Endothelial cell of umbilical vein (primary cell): ENCODE measurements at regions not wholly inside any gene's neighbourhood (a gene's known extent, or its start where the extent isn't known, plus 50 kb on each side); places are given as distances from the start of the nearest gene placed in this dataset.
A peak's percentile ranks its signal among the peaks of the same experiment; 100 is the strongest.

Source experiments
- BruUV-seq: library from RNA; stranded (reverse); fragments of 400-500 nt; replicated peaks from 2 replicates; lab custom pipeline; 2021; lab: Mats Ljungman, UMichigan
- CTCF ChIA-PET: fragments of 300-600, 350-600 bp; sonication (Branson Sonifier 250); formaldehyde crosslinking; loops from one replicate; lab custom pipeline; 2021; ENCODE audit warnings: antibody characterized with exemption, inconsistent platforms; lab: Charles Lee
- POLR2A ChIA-PET: fragments of 300-600, 350-600 bp; sonication (Branson Sonifier 250); formaldehyde crosslinking; loops from one replicate; lab custom pipeline; 2021; ENCODE audit warnings: antibody characterized with exemption, inconsistent platforms; lab: Charles Lee
- DNase-seq: peaks from one replicate; pipeline ENCODE4 v3.0.0-alpha.2; 2011; ENCODE audit warnings: low read depth, low spot score
- FAIRE-seq: peaks from 2 replicates; lab custom pipeline; 2011; peaks lifted over from hg19 to GRCh38; lab: Jason Lieb, UNC
- H2AFZ ChIP-seq: 2 replicates; pipeline ENCODE4 v1.6.0; 2012; ENCODE audit warnings: low read depth, low read length, control low read depth, inconsistent platforms
- H3K27ac ChIP-seq: 2 replicates; pipeline ENCODE4 v1.5.1; 2011; ENCODE audit warnings: low read depth, mild to moderate bottlenecking, control low read depth, low read length, moderate library complexity; ENCODE audit not compliant: insufficient read depth
- H3K27me3 ChIP-seq, 2 experiments: 2 replicates each; pipeline versions ENCODE4 v1.6.0 to v1.6.1; 2011; ENCODE audit warnings: low read length in 2 of 2, mixed read lengths in 1 of 2; ENCODE audit not compliant: control insufficient read depth in 2 of 2, insufficient read depth in 2 of 2
- H3K36me3 ChIP-seq, 2 experiments: 2 replicates in 1 of 2; 3 replicates in 1 of 2; pipeline ENCODE4 v1.5.1; 2011; ENCODE audit warnings: low read length in 2 of 2, mild to moderate bottlenecking in 1 of 2, moderate library complexity in 1 of 2; ENCODE audit not compliant: control insufficient read depth in 2 of 2, insufficient read depth in 2 of 2; ENCODE audit errors: extremely low read depth in 1 of 2
- H3K4me1 ChIP-seq: 3 replicates; pipeline ENCODE4 v1.5.1; 2011; ENCODE audit warnings: mild to moderate bottlenecking, low read length; ENCODE audit not compliant: control insufficient read depth, insufficient read depth; ENCODE audit errors: extremely low read depth
- H3K4me2 ChIP-seq: 2 replicates; pipeline ENCODE4 v1.6.1; 2011; ENCODE audit warnings: low read length, control low read depth, mixed read lengths; ENCODE audit not compliant: insufficient read depth
- H3K4me3 ChIP-seq, 3 experiments: fragments of 200-600 bp in 1 of 3; sonication (generic), shearing (Covaris generic) in 1 of 3; replicated peaks in 1 of 3; 2 replicates each; pipeline ENCODE4 v1.5.1; 2011 to 2016; ENCODE audit warnings: control low read depth in 3 of 3, low read length in 3 of 3, mild to moderate bottlenecking in 2 of 3, inconsistent platforms in 1 of 3, low read depth in 1 of 3, moderate library complexity in 1 of 3; ENCODE audit not compliant: insufficient read depth in 1 of 3
- H3K79me2 ChIP-seq: 2 replicates; pipeline ENCODE4 v1.6.0; 2012; ENCODE audit warnings: low read length, inconsistent platforms; ENCODE audit not compliant: control insufficient read depth, insufficient read depth
- H3K9ac ChIP-seq: replicated peaks from 2 replicates; pipeline ENCODE3; 2011; ENCODE audit warnings: low read length, control low read depth; ENCODE audit not compliant: insufficient read depth; ENCODE audit errors: extremely low read depth
- H3K9me1 ChIP-seq: replicated peaks from 3 replicates; pipeline ENCODE4 v1.6.0; 2011; ENCODE audit warnings: mild to moderate bottlenecking, low read length; ENCODE audit not compliant: control insufficient read depth, insufficient read depth; ENCODE audit errors: extremely low read depth
- H3K9me3 ChIP-seq: replicated peaks from 2 replicates; pipeline ENCODE4 v1.5.1; 2012; ENCODE audit warnings: low read length, inconsistent platforms; ENCODE audit not compliant: control insufficient read depth, insufficient read depth
- H4K20me1 ChIP-seq: replicated peaks from 2 replicates; pipeline ENCODE3; 2011; ENCODE audit warnings: mild to moderate bottlenecking, low read length; ENCODE audit not compliant: control insufficient read depth, insufficient read depth; ENCODE audit errors: extremely low read depth
- CTCF ChIP-seq, 2 donors: IDR thresholded peaks; 1 replicate in 1 of 2; 2 replicates in 1 of 2; pipeline ENCODE4 v1.5.1; 2011; ENCODE audit warnings: low read length in 2 of 2, mild to moderate bottlenecking in 2 of 2, moderate library complexity in 2 of 2, control low read depth in 1 of 2, inconsistent platforms in 1 of 2, low read depth in 1 of 2; ENCODE audit not compliant: insufficient read depth in 1 of 2; ENCODE audit errors: extremely low read depth in 1 of 2
- EZH2 ChIP-seq: IDR thresholded peaks from 2 replicates; pipeline ENCODE4 v1.6.1; 2012; ENCODE audit warnings: borderline replicate concordance, low read depth, mild to moderate bottlenecking, moderate library complexity, low read length, inconsistent platforms; ENCODE audit not compliant: severe bottlenecking
- dilution Hi-C: fragments of 300-500 bp; cut with MboI; formaldehyde crosslinking; loops from one replicate; pipeline ENCODE4 v1.15.0; 2019; ENCODE audit warnings: low sequenced_read_pairs; ENCODE audit not compliant: extremely low pct_ligation_motif_present
- intact Hi-C: fragments of 100-400 bp; cut with micrococcal nuclease; formaldehyde crosslinking; loops from one replicate; pipeline ENCODE4 v1.10.0; 2022

- Histone ChIP-seq H3K27ac (no peak overlapping the region), H3K9ac (no peak overlapping the region), H3K9me1 (no peaks in the 10 kb centered on the region), H4K20me1 (no peaks in the 10 kb centered on the region), H2AFZ (no peak overlapping the region), H3K4me2 (no peak overlapping the region), H3K27me3 (no peaks in the 10 kb centered on the region), H3K36me3 (no peaks in the 10 kb centered on the region), H3K79me2 (no peaks in the 10 kb centered on the region), H3K4me1 (no peaks in the 10 kb centered on the region), H3K9me3 (no peaks in the 10 kb centered on the region), H3K4me3 (no peak overlapping the region)
- CTCF ChIA-PET, result no interaction called here
- no peak for TF ChIP-seq CTCF (IDR thresholded peaks at IDR 0.05; ENCODE audit: extremely low read depth in 1 of 2, insufficient read depth in 1 of 2, low read depth in 1 of 2, low read length in 2 of 2)
- no peak for DNase-seq
- intact Hi-C loops, result no loop called here
- dilution Hi-C loops, result no loop called here
- POLR2A ChIA-PET, result no interaction called here
- FAIRE-seq, result no peak
- no TSS peak for BruUV-seq
Observed at GRCh38 chr2:238777369-238778067, 70.4 kb upstream of the TWIST2 start.

DNA sequence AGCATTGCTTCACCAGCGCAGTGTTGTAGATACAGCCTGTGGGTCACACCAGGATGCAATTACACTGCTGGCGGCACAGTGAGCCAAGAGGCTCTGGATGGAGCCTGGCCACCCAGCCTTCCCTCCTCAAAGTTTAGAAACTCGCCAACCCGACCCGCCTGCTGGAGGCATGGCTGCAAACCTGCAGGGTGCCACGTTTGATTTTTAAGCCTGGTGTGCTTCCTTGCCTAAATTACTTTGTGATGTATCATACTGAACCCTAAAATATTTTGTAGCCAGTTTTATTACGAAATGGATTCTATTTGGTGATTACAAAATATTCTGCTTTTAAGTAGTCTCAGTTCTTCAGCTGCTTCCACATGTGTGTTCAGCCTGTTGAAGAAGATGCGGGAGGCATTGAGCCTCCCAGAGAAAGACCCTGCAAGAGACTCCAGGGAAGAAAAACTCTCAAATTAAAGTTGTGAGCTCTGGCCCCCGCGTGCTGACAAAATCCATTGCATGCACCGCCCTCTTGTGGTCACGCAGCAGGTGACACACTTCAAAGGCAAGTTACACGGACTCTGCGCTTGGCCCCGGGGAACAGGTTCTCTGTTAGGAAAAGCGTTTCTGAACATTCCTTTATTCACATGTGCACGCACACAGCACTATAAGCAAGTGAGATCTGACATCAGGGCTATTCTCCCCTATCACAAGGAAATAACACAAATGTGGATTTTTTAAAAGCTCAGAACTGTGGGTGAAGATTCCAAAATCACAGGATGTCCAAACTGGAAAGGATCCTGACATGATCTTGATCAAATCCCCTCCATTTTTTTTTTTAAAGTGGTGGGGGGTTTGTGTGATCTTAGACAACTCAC lies 63.0 kb upstream of the TWIST2 start:
- FAIRE-seq (peak; percentile 62), DNase-seq (peak; percentile 51)
- dilution Hi-C loops (no loop called here), intact Hi-C loops (loop anchor here (1.0 to 2.0 kb wide), 5 partner anchors 160 to 428 kb away; no protein-coding TSS in a partner anchor)
- no peak overlapping the region for H3K4me2 ChIP-seq
- POLR2A ChIA-PET, result no interaction called here
- no peak overlapping the region for H3K27ac ChIP-seq
- no peaks in the 10 kb centered on the region for H3K9me1 ChIP-seq
- H3K27me3 ChIP-seq, result no peaks in the 10 kb centered on the region
- no peak overlapping the region for H3K4me3 ChIP-seq
- H3K9me3 ChIP-seq, result no peaks in the 10 kb centered on the region
- no TSS peak for BruUV-seq
- H3K4me1 ChIP-seq, result no peaks in the 10 kb centered on the region
- H3K79me2 ChIP-seq, result no peaks in the 10 kb centered on the region
- H3K36me3 ChIP-seq, result no peaks in the 10 kb centered on the region
- TF ChIP-seq EZH2, result no peak
- peak; percentile 85 to 88 for TF ChIP-seq CTCF (IDR thresholded peaks at IDR 0.05; ENCODE audit: extremely low read depth in 1 of 2, insufficient read depth in 1 of 2, low read depth in 1 of 2, low read length in 2 of 2)
- CTCF ChIA-PET, result interaction anchor here (0.6 to 4.8 kb wide), 41 partner anchors 11 to 521 kb away, joined by 3 to 223 read pairs (median 4); partner anchors contain the start of gene TWIST2
- no peak overlapping the region for H3K9ac ChIP-seq
- no peak overlapping the region for H2AFZ ChIP-seq
- H4K20me1 ChIP-seq, result no peaks in the 10 kb centered on the region
